SU-DHL-6 (cell line): ENCODE measurements at regions not wholly inside any gene's neighbourhood (a gene's known extent, or its start where the extent isn't known, plus 50 kb on each side); places are given as distances from the start of the nearest gene placed in this dataset.

ENCODE experiments used
- H2AFZ ChIP-seq: fragments of 200-600 bp; sonication (generic); 2 replicates; pipeline ENCODE4 v1.6.1; 2014; ENCODE audit warnings: low read depth, mild to moderate bottlenecking, moderate library complexity, mixed read lengths, antibody characterized with exemption, low read length; ENCODE audit not compliant: severe bottlenecking
- H3F3A ChIP-seq: fragments of 200-600 bp; shearing (Covaris generic); 2 replicates; pipeline ENCODE4 v1.6.0; 2016; ENCODE audit warnings: antibody characterized with exemption, mild to moderate bottlenecking; ENCODE audit not compliant: insufficient read depth
- H3K27ac ChIP-seq: fragments of 200-600 bp; sonication (generic); 2 replicates; pipeline ENCODE4 v1.5.1; 2016; ENCODE audit warnings: low read depth, mild to moderate bottlenecking, low read length, moderate library complexity, mixed read lengths
- H3K27me3 ChIP-seq: fragments of 200-600 bp; sonication (generic), shearing (Covaris generic); 2 replicates; pipeline ENCODE4 v1.6.0; 2014; ENCODE audit warnings: mild to moderate bottlenecking, low read length
- H3K36me3 ChIP-seq: fragments of 200-600 bp; sonication (generic); 2 replicates; pipeline ENCODE4 v1.6.1; 2014; ENCODE audit warnings: mild to moderate bottlenecking, low read length, mixed read lengths
- H3K4me2 ChIP-seq: fragments of 300-600, 200-600 bp; shearing (Covaris generic), sonication (generic); 2 replicates; pipeline ENCODE4 v1.6.0; 2014; ENCODE audit warnings: low read length, low read depth, mild to moderate bottlenecking; ENCODE audit not compliant: poor library complexity, severe bottlenecking
- H3K4me3 ChIP-seq: fragments of 200-600 bp; sonication (generic); 2 replicates; pipeline ENCODE4 v1.5.1; 2014; ENCODE audit warnings: antibody characterized with exemption, low read length, mild to moderate bottlenecking, mixed read lengths; ENCODE audit not compliant: insufficient read depth, poor library complexity, severe bottlenecking
- H3K79me2 ChIP-seq: fragments of 200-600 bp; sonication (generic); 2 replicates; pipeline ENCODE4 v1.6.1; 2014; ENCODE audit warnings: mild to moderate bottlenecking, low read length, moderate library complexity; ENCODE audit not compliant: insufficient read depth
- H3K9ac ChIP-seq: fragments of 200-600 bp; sonication (generic); 2 replicates; pipeline ENCODE4 v1.7.0; 2014; ENCODE audit warnings: mild to moderate bottlenecking, low read length
- H3K9me2 ChIP-seq: fragments of 200-600 bp; sonication (generic); replicated peaks from 2 replicates; pipeline ENCODE4 v1.6.1; 2014; ENCODE audit warnings: low read length; ENCODE audit not compliant: insufficient read depth
- H3K9me3 ChIP-seq: fragments of 200-600 bp; sonication (generic); 2 replicates; pipeline ENCODE4 v1.6.1; 2014; ENCODE audit warnings: low read length, mixed read lengths; ENCODE audit not compliant: insufficient read depth
- H4K20me1 ChIP-seq: fragments of 200-600 bp; sonication (generic); 2 replicates; pipeline ENCODE4 v1.6.1; 2014; ENCODE audit warnings: low read depth, mild to moderate bottlenecking, antibody characterized with exemption, low read length, moderate library complexity, mixed read lengths
- EZH2phosphoT487 ChIP-seq: fragments of 200-600 bp; sonication (generic), shearing (Covaris generic); conservative IDR thresholded peaks from 2 replicates; pipeline ENCODE4 v1.6.1; 2018; ENCODE audit warnings: mild to moderate bottlenecking, antibody characterized with exemption, low read length, moderate library complexity, mixed read lengths
- TF ChIP-seq, protein P1 (sequence below): fragments of 200-600 bp; sonication (generic); IDR thresholded peaks from one replicate; pipeline ENCODE4 v1.5.1; 2017; ENCODE audit warnings: antibody characterized with exemption, mild to moderate bottlenecking, low read length, moderate library complexity; ENCODE audit not compliant: insufficient read depth, poor library complexity, severe bottlenecking

- no peak overlapping the region for H3K4me3 ChIP-seq
- no peak overlapping the region for H2AFZ ChIP-seq
- TF ChIP-seq EZH2phosphoT487 = no peak
- TF ChIP-seq, protein P1, sequence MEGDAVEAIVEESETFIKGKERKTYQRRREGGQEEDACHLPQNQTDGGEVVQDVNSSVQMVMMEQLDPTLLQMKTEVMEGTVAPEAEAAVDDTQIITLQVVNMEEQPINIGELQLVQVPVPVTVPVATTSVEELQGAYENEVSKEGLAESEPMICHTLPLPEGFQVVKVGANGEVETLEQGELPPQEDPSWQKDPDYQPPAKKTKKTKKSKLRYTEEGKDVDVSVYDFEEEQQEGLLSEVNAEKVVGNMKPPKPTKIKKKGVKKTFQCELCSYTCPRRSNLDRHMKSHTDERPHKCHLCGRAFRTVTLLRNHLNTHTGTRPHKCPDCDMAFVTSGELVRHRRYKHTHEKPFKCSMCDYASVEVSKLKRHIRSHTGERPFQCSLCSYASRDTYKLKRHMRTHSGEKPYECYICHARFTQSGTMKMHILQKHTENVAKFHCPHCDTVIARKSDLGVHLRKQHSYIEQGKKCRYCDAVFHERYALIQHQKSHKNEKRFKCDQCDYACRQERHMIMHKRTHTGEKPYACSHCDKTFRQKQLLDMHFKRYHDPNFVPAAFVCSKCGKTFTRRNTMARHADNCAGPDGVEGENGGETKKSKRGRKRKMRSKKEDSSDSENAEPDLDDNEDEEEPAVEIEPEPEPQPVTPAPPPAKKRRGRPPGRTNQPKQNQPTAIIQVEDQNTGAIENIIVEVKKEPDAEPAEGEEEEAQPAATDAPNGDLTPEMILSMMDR = no peak
- no peak overlapping the region for H3K27ac ChIP-seq
- H3K9ac ChIP-seq = no peak overlapping the region
- no peaks in the 10 kb centered on the region for H3K27me3 ChIP-seq
- no peaks in the 10 kb centered on the region for H3K9me3 ChIP-seq
- H3K79me2 ChIP-seq = no peaks in the 10 kb centered on the region
- no peaks in the 10 kb centered on the region for H3K9me2 ChIP-seq
- no peak overlapping the region for H3K4me2 ChIP-seq
- no peaks in the 10 kb centered on the region for H4K20me1 ChIP-seq
- no peaks in the 10 kb centered on the region for H3F3A ChIP-seq
- no peaks in the 10 kb centered on the region for H3K36me3 ChIP-seq
Measured at GRCh38 chr5:178793696-178794095, 63.2 kb upstream of the ZNF354A start.

GRCh38 chr5:178793151-178793550, 62.7 kb upstream of the ZNF354A start:
- Histone ChIP-seq H3K27ac (no peak overlapping the region), H3K4me2 (no peak overlapping the region), H3K27me3 (no peaks in the 10 kb centered on the region), H4K20me1 (no peaks in the 10 kb centered on the region), H3F3A (no peaks in the 10 kb centered on the region), H3K4me3 (no peak overlapping the region), H3K9me3 (no peaks in the 10 kb centered on the region), H3K79me2 (no peaks in the 10 kb centered on the region), H2AFZ (no peak overlapping the region), H3K9ac (no peak overlapping the region), H3K9me2 (no peaks in the 10 kb centered on the region), H3K36me3 (no peaks in the 10 kb centered on the region)
- TF ChIP-seq, protein P1 = peak; percentile 42
- no peak for TF ChIP-seq EZH2phosphoT487

- Histone ChIP-seq H3K9me3 (no peaks in the 10 kb centered on the region), H3K9me2 (no peaks in the 10 kb centered on the region), H3K36me3 (no peaks in the 10 kb centered on the region), H3K27ac (no peak overlapping the region), H3K79me2 (no peaks in the 10 kb centered on the region), H3K4me2 (no peak overlapping the region), H4K20me1 (no peaks in the 10 kb centered on the region), H3K9ac (no peak overlapping the region), H2AFZ (no peak overlapping the region), H3F3A (no peaks in the 10 kb centered on the region), H3K27me3 (no peaks in the 10 kb centered on the region), H3K4me3 (no peak overlapping the region)
- no peak for TF ChIP-seq EZH2phosphoT487
- TF ChIP-seq, protein P1 = no peak
Measured at GRCh38 chr5:178791976-178792375, 61.5 kb upstream of the ZNF354A start.
